ENCODE measurements at regions not wholly inside any gene's neighbourhood (a gene's known extent, or its start where the extent isn't known, plus 50 kb on each side); places are given as distances from the start of the nearest gene placed in this dataset.

- H3K9me3 ChIP-seq (replicated peaks; ENCODE audit: control insufficient read depth, insufficient read depth, low read length) = no peaks in the 10 kb centered on the region
- SMC1A ChIA-PET (ENCODE audit: uncharacterized antibody, unreplicated experiment) = interaction anchor here (0.7 to 3.5 kb wide), 29 partner anchors 11 to 565 kb away, joined by 3 to 35 read pairs (median 5); no protein-coding TSS in a partner anchor
- no peaks in the 10 kb centered on the region for H3K36me3 ChIP-seq (ENCODE audit: control insufficient read depth in 2 of 2, insufficient read depth in 2 of 2, low read length in 1 of 2)
- no peak overlapping the region for H3K4me3 ChIP-seq
- intact Hi-C loops (cut with micrococcal nuclease; ENCODE audit: unreplicated experiment) = loop anchor here (1.0 to 2.0 kb wide), 6 partner anchors 202 to 562 kb away; no protein-coding TSS in a partner anchor
- H3K27me3 ChIP-seq (replicated peaks in 1 of 2; ENCODE audit: control insufficient read depth in 2 of 2, insufficient read depth in 2 of 2, low read length in 1 of 2) = no peaks in the 10 kb centered on the region; a peak in 1 of 4 replicates
- H3K79me2 ChIP-seq (ENCODE audit: control insufficient read depth, insufficient read depth, low read length) = no peaks in the 10 kb centered on the region
- H3K9ac ChIP-seq (ENCODE audit: control insufficient read depth, insufficient read depth, low read length) = no peak overlapping the region
- RAD21 ChIA-PET (ENCODE audit: unreplicated experiment) = interaction anchor here (0.6 to 3.0 kb wide), 23 partner anchors 16 to 836 kb away, joined by 3 to 28 read pairs (median 3); no protein-coding TSS in a partner anchor
- no peaks in the 10 kb centered on the region for H3K4me1 ChIP-seq (ENCODE audit: control insufficient read depth, insufficient read depth, low read length)
- no peak overlapping the region for H3K27ac ChIP-seq (ENCODE audit: control insufficient read depth, insufficient read depth)
- DNase-seq (ENCODE audit: low read depth, low spot score) (peak; percentile 5), FAIRE-seq (peak; percentile 91), ATAC-seq (peak; percentile 84)
- in situ Hi-C loops (cut with MboI) = loop anchor here (5.0 to 10.0 kb wide), 3 partner anchors 198 to 560 kb away; no protein-coding TSS in a partner anchor
- no peaks in the 10 kb centered on the region for H4K20me1 ChIP-seq (ENCODE audit: control insufficient read depth, insufficient read depth)
- CTCF ChIA-PET = interaction anchor here (0.6 to 4.0 kb wide), 46 partner anchors 8 to 1106 kb away, joined by 3 to 53 read pairs (median 4); no protein-coding TSS in a partner anchor
- H3K4me2 ChIP-seq (ENCODE audit: control insufficient read depth, insufficient read depth) = no peak overlapping the region
- 25% methylated on average over 6 of the region's 6 CpGs for WGBS (ENCODE audit: insufficient coverage, insufficient replicate concordance, low lambda C conversion rate, missing lambda C conversion rate)
- POLR2A ChIA-PET = no interaction called here
- H2AFZ ChIP-seq (ENCODE audit: control insufficient read depth, low read depth, low read length) = no peak overlapping the region; the same call in 1 of the 2 replicates
- BruUV-seq (replicated peaks) = no TSS peak
- TF ChIP-seq SPI1 (IDR thresholded peaks at IDR 0.05; ENCODE audit: borderline replicate concordance, insufficient read depth, low read depth, low read length) = no peak
- peak; percentile 88 for TF ChIP-seq SMC3 (IDR thresholded peaks at IDR 0.05; ENCODE audit: borderline replicate concordance, low read length)
- peak; percentile 81 for TF ChIP-seq RAD21 (IDR thresholded peaks at IDR 0.05; ENCODE audit: insufficient read depth, low read depth, low read length)
- TF ChIP-seq ATF2 (IDR thresholded peaks at IDR 0.05; ENCODE audit: low read length) = no peak
- TF ChIP-seq CTCF (IDR thresholded peaks at IDR 0.05 in 2 of 3, conservative IDR thresholded peaks at IDR 0.05 in 1 of 3; ENCODE audit: control insufficient read depth in 2 of 3, extremely low read depth in 1 of 3, insufficient read depth in 1 of 3, low read depth in 3 of 3, low read length in 3 of 3) = peak; percentile 74 to 79 (median 79)
- peak; percentile 64; the same call in 1 of the 2 replicates for TF ChIP-seq YY1 (IDR thresholded peaks at IDR 0.05; ENCODE audit: low read depth, low read length)
- no peak for TF ChIP-seq STAT3 (IDR thresholded peaks at IDR 0.05; ENCODE audit: low read depth, low read length)
- TF ChIP-seq FOXM1 (IDR thresholded peaks at IDR 0.05; ENCODE audit: low read depth, low read length) = 0 out of 2 replicates have a peak, but pooled peaks have one; percentile 19
Observed at GRCh38 chr10:23994459-23995046, 214.4 kb upstream of the KIAA1217 start.

Measured in GM12878 (cell line).